ENCODE measurements at regions not wholly inside any gene's neighbourhood (a gene's known extent, or its start where the extent isn't known, plus 50 kb on each side); places are given as distances from the start of the nearest gene placed in this dataset.
"Not testable (repeated sequence)": the region's sequence is repeated elsewhere in the genome, so short reads cannot be mapped to it uniquely, and the experiment has no call there.

- H3K27ac ChIP-seq, result no peak overlapping the region
- TF ChIP-seq CTCF (conservative IDR thresholded peaks at IDR 0.05), result no peak
Observed at GRCh38 chr6:144497650-144498049, 212.5 kb downstream of the UTRN start.

DNA sequence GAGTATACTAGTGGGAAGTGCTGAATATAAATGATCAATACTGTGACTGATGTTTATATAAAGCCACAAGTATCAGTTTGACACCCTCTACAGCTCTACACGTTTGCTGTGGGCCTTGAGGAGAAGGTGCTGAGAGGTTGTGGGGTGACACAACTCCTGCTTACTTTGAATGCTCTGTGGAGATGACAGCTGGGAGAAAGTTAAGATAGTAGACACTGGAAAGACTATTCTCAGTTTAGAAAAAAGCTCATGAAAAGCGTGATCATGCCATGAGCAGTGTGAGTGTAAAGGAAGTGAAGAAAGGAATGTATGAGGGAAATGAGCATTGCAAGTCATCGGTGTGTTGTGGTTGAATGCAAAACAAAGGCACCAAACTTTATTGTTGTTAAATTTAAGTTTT, 215.8 kb downstream of the UTRN start:
- H3K27ac ChIP-seq, result no peak overlapping the region
- TF ChIP-seq CTCF (conservative IDR thresholded peaks at IDR 0.05), result no peak

- H3K27ac ChIP-seq, result not testable (repeated sequence)
Observed at GRCh38 chr6:144505214-144505613, 220.1 kb downstream of the UTRN start.

- H3K27ac ChIP-seq, result not testable (repeated sequence)
Observed at GRCh38 chr6:144506051-144506450, 220.9 kb downstream of the UTRN start.

GRCh38 chr6:144507772-144508312, 222.7 kb downstream of the UTRN start:
- H3K27ac ChIP-seq, result not testable (repeated sequence)

DNA sequence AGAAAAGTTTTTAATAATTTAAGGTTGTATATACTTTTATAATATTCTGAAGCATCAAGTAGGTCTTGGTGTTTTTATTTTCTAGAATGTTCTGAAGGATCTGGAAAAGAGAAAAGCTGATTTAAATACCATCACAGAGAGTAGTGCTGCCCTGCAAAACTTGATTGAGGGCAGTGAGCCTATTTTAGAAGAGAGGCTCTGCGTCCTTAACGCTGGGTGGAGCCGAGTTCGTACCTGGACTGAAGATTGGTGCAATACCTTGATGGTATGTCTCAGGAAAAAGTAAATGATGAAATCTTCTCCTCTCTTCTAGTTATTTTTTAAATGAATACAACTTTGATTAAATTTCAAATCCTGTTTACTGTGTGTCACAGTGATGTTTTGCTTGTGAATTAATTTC, 225.7 kb downstream of the UTRN start:
- no peak for TF ChIP-seq CTCF (conservative IDR thresholded peaks at IDR 0.05)
- no peak overlapping the region for H3K27ac ChIP-seq

DNA sequence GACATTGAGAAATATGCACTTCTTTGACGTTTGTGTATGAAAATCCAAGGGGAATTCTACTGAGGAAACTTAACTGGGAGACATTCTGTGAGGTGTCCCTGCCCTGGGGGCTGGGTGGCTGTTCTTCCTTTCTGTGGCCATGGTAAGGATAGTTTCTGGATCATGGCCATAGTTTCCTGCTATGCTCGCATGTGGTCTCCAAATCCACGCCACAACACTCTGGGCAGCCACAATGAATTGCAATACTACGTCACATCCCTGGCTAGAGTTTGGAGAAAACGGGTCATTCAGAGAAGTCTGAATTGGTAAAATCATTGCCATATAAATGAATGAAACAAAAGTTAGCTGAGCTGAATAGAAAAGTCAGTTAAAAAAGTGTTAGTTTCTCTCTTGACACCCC, 230.6 kb downstream of the UTRN start:
- no peak overlapping the region for H3K27ac ChIP-seq
- TF ChIP-seq CTCF (conservative IDR thresholded peaks at IDR 0.05), result no peak

- TF ChIP-seq CTCF (conservative IDR thresholded peaks at IDR 0.05), result no peak
- H3K27ac ChIP-seq, result no peak overlapping the region
Observed at GRCh38 chr6:144519426-144519825, 234.3 kb downstream of the UTRN start.

GRCh38 chr6:144528743-144529425, 243.7 kb downstream of the UTRN start:
- TF ChIP-seq CTCF (conservative IDR thresholded peaks at IDR 0.05), result no peak
- H3K27ac ChIP-seq, result no peak overlapping the region

Data from VCaP (cell line).